ENCODE measurements at regions not wholly inside any gene's neighbourhood (a gene's known extent, or its start where the extent isn't known, plus 50 kb on each side); places are given as distances from the start of the nearest gene placed in this dataset.

DNA sequence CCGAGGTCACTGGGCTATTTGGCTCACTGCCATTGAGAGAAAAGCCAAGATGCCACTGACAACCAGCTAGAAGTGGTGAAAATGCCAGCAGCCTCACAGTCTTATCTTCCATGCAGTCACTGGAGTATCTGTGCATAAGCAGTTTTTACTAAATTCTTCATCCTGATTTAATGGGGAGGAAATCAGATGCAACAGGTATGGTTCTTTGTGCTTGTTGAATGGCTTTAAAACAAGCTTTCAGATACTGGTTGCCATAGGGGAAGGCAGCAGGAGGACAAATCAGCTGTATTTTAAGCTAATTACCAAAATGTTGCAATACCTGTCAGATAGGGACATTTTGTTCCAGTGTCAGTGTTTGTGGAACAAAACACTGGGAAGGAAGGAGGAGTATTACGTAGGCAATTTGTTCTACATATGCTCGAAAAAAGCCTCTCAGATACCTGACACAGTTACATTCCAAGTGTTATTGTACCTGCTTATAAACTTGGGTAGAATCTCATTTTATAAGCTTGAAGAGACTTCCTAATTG, 54.1 kb upstream of the ARHGAP5 start:
- TF ChIP-seq CTCF (IDR thresholded peaks at IDR 0.05; ENCODE audit: low read depth, low read length, poor library complexity, severe bottlenecking) (no peak), EZH2phosphoT487 (IDR thresholded peaks at IDR 0.05; ENCODE audit: borderline replicate concordance, low read length) (no peak)

All from DOHH2 (cell line).